Keratinocyte (primary cell): ENCODE measurements at regions not wholly inside any gene's neighbourhood (a gene's known extent, or its start where the extent isn't known, plus 50 kb on each side); places are given as distances from the start of the nearest gene placed in this dataset.

Source experiments
- EZH2 ChIP-seq: IDR thresholded peaks from one replicate; pipeline ENCODE4 v1.6.1; 2012; ENCODE audit warnings: inconsistent platforms, mild to moderate bottlenecking, low read length, moderate library complexity
- TF ChIP-seq, protein P1 (sequence below), 3 experiments: IDR thresholded peaks in 1 of 3; conservative IDR thresholded peaks in 1 of 3; optimal IDR thresholded peaks in 1 of 3; 2 replicates in 2 of 3; 3 replicates in 1 of 3; pipeline versions ENCODE3 to v1.5.1; 2011; ENCODE audit warnings: low read length in 3 of 3, mild to moderate bottlenecking in 3 of 3, moderate library complexity in 2 of 3, control low read depth in 1 of 3, inconsistent platforms in 1 of 3; ENCODE audit not compliant: insufficient read depth in 2 of 3; ENCODE audit errors: extremely low read depth in 1 of 3

DNA sequence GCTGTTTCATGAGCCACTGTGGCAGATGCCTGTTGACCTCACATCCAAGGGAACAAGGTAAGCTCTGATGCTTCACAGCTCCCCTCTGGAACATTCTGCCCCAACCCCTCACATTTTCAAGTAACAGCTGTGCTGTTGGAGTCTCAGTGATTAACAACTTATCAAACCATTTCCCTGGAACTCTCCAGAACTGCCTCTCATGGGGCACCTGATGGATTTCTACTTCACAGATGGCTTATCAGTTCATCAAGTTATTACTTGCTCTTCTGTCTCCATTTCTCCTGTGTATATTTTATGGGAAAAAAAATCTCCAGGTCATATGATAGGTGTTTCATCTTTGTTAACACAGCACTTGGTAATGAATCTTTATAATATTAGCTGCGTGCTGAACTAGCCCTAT lies 322.4 kb downstream of the MAN2A1 start:
- TF ChIP-seq EZH2, result no peak
- TF ChIP-seq, protein P1, sequence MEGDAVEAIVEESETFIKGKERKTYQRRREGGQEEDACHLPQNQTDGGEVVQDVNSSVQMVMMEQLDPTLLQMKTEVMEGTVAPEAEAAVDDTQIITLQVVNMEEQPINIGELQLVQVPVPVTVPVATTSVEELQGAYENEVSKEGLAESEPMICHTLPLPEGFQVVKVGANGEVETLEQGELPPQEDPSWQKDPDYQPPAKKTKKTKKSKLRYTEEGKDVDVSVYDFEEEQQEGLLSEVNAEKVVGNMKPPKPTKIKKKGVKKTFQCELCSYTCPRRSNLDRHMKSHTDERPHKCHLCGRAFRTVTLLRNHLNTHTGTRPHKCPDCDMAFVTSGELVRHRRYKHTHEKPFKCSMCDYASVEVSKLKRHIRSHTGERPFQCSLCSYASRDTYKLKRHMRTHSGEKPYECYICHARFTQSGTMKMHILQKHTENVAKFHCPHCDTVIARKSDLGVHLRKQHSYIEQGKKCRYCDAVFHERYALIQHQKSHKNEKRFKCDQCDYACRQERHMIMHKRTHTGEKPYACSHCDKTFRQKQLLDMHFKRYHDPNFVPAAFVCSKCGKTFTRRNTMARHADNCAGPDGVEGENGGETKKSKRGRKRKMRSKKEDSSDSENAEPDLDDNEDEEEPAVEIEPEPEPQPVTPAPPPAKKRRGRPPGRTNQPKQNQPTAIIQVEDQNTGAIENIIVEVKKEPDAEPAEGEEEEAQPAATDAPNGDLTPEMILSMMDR (optimal IDR thresholded peaks at IDR 0.05 in 1 of 3, IDR thresholded peaks at IDR 0.05 in 1 of 3, conservative IDR thresholded peaks at IDR 0.05 in 1 of 3; ENCODE audit: extremely low read depth in 1 of 3, insufficient read depth in 2 of 3, low read length in 3 of 3), result no peak
